ENCODE measurements at regions not wholly inside any gene's neighbourhood (a gene's known extent, or its start where the extent isn't known, plus 50 kb on each side); places are given as distances from the start of the nearest gene placed in this dataset.

DNA sequence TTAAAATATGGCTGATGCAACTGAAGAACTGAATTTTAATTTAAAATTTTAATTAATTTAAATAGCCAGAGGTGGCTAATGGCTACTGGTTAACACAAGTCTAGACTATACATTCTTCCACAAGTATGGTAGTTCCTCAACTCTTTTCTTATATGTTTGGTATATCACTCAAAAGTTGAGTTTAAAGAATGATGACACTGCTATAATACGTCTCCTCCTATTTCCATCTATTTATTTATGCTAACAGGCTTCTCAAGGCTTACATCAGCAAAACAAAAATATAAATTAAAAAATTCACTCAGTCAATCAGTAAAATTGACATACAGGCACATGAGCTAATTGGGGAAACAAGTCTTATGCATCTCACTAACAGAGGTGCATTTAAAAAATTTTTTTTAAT lies 227.9 kb upstream of the PMFBP1 start:
- TF ChIP-seq CTCF (IDR thresholded peaks at IDR 0.05; ENCODE audit: low read depth, low read length) (no peak), POLR2A (IDR thresholded peaks at IDR 0.05; ENCODE audit: extremely low read depth, insufficient read length) (no peak), MYC (IDR thresholded peaks at IDR 0.05; ENCODE audit: low read depth, low read length) (no peak)
